Endometrial microvascular endothelial cells (primary cell): ENCODE measurements at regions not wholly inside any gene's neighbourhood (a gene's known extent, or its start where the extent isn't known, plus 50 kb on each side); places are given as distances from the start of the nearest gene placed in this dataset.

Experiments
- in situ Hi-C: cut with HindIII; loops from 2 replicates; pipeline ENCODE4 v1.10.0; 2017; ENCODE audit warnings: low sequenced_read_pairs, low pct_unique_long_range_greater_than_20kb; ENCODE audit errors: inconsistent ontology term

DNA sequence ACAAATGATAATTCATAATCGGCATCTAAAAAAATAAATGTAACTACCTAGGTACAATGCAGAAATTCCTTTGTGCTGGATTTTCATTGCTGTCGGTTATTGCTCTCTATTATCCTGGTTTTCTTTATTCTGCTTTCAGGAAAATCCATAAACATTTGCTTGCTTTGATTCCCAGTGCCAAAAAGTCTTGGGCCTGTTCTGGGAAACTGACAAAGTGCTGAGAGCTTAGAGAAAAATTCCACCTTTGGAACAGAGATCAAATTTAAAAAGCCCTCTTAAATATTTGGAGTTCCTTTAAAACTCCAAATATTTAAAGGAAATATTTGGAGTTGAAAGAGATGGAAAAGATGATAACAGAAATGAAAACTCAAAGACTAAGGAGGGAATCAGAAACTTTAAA, 87.3 kb upstream of the ZBED5 start:
- in situ Hi-C loops, result no loop called here

DNA sequence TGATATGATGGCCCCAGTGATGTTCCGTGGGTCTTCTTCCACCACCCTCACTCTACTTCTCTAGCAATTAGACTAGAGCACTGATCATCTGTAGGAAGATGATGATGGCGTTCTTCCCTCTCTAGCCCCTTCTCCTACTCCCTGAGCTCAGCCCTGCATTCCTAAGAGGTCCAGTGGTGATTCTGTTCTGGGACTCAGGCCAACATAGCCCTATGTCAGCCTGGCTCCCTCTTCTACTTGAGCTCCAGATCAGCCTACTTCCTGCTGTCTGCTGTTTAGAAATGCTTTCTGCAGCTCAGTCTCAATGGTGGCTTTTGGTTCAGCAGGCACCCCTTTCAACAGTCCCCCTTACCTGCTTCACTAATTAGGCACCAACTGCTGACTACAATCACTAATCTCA, 86.1 kb upstream of the ZBED5 start:
- in situ Hi-C loops, result no loop called here

DNA sequence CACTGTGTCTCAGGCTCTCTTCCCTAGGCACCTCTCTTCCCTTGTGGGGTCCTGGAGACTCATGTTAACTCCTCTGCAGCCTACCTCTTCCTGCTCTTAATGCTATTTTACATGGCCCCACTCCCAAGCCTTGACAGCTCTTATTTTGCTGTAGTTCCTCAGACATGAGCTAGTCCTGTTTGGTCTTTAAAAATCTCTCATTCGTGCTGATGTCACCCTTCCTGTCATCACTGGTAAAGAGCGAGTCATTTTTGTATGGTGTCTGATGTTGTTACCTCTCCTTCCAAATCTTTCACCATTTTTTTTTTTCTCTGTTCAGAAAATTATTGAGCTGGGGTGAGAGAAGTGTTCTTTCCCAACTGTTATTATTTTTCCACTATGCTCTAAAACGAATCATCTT, 84.8 kb upstream of the ZBED5 start:
- in situ Hi-C loops, result no loop called here

DNA sequence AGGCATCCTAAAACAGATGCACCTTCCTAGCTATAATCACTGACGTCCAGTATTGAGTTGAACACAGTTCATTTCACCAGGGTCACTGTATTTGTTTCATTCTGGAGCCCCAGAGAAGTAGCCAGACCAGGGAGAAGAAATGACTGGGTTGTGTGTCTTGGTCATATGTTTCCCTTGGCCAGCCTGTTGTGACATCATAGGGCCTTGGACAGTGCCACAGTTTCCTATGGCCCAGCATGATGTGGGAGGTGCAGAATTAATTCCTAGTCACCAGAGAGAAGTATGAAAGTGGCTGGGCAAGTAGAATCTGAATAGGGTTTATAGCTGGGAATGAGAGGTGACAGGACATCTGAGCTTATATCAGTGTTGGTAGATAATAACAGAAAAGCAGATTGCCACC, 84.0 kb upstream of the ZBED5 start:
- in situ Hi-C loops, result no loop called here

DNA sequence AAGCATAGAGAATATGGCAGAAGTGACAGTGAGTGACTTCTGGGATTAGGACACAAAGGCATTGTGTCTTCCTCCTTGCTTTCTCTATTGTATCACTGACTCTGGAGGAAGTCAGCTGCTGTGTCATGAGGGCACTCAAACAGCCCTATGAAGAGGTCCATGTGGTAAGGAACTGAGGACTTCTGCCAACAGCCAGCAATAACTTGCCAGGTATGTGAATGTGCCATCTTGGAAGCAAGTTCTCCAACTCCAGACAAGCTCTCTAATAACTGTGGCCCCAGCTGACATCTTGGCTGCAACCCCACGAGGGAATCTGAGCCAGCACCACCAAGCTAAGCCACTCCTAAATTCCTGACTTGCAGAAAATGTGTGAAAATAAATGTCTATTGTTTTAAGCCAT, 83.6 kb upstream of the ZBED5 start:
- in situ Hi-C loops, result no loop called here

DNA sequence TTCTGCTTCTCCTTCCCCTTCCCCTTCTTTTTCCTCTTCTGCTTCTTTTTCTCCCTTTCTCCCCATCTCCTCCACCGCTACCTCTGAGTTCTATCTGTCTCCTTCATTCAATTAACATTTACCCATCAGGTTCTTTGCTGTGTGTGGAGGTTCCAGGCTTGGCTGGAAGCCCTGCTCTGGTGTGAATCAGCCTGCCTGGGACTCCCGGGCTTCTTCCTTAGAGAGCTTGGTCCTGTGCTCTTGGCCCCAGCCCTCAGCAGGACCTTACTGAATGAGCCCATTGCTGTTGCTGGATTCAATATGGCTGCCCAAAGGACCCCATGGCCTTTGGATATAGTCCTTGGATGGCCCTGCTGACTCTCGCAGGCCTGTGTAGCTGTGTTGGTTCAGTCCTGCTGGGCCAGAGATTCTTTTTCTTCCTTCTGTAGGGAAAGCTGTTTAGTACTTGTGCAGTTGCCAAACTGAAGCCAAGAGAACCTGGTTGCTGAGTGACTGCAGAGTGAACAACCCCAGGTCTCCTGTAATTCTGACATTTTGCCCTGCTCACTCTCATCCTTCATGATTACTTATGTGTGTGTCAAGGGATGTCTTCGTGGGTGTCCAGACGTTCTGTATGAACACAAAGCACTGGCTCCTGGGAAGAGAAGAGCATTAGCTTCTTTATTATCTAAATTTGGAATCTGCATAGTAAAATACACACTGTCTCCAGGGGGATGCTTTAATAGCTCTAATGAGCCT, 81.0 kb upstream of the ZBED5 start:
- in situ Hi-C loops, result no loop called here

DNA sequence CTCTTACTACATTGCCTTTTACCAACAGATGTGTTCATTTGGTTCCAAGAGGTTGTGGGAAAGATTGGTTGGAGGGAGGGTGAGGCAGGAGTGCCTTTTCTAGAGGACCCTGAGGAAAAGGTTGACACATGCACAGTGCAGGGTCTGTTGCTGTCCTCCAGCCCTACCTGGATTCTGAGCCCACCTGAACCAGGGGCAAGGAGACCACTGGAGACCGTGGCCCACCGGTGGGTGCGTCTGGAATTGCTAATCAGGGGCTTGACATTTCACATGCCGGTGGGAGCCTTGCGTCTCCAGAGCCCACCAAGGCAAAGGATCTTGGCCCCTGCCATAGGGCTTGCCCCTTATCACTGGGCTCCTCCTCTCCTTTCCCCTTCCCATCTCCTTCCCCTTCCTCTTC, 80.4 kb upstream of the ZBED5 start:
- in situ Hi-C loops, result no loop called here

DNA sequence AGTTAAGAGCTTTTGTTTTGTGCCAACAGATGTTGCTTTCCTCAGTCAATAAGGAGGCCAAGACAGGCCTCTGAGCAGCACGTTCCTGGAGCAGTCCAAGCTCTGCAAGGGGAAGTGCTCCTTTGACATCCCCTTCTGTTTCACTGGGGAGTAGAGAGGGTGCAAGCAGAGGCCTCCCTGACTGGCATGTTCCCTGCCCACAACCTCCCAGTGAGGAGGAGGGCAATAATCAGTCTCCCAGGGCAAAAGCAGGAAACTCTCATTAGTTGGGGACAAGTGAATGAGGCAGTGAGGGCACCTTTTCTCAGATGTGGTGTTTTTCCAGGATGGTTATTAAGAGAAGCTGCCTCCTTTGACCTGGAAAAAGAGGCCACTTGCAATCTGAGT, 79.5 kb upstream of the ZBED5 start:
- in situ Hi-C loops, result no loop called here

DNA sequence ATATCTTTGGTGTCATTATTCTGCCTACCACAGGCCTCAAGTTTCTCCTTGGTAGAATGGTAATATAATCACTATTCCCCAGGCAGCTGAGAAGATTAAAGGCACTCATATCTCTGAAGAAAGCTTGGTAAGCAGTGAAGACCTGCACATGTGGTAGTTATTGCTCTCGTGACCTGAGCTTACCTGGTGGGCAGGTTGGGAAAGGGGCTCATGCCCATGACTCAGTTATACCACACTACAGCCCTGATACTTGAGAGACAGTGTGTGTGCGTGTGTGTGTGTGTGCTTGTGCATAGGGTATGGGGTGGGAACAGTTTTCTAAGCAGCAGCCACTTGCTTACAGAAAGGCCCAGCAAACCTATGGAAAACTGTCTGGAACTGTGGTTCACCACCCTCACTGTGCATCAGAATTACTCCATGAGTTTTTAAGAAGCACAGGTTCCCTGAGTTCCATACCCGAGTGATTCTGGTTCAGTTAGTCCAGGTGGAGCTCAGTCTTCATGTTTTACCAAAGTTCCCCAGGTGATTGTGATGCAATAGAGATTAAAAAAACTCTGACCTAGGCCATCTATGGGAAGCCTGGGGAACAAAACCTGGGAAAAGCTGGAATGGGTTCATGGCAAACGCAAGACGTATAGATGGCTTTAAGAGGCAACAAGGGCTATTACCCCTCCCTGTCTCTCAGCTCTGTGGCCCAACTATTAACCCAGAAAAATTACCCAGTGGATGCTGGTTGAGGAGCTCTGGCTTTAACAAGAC, 79.0 kb upstream of the ZBED5 start:
- in situ Hi-C loops, result no loop called here

DNA sequence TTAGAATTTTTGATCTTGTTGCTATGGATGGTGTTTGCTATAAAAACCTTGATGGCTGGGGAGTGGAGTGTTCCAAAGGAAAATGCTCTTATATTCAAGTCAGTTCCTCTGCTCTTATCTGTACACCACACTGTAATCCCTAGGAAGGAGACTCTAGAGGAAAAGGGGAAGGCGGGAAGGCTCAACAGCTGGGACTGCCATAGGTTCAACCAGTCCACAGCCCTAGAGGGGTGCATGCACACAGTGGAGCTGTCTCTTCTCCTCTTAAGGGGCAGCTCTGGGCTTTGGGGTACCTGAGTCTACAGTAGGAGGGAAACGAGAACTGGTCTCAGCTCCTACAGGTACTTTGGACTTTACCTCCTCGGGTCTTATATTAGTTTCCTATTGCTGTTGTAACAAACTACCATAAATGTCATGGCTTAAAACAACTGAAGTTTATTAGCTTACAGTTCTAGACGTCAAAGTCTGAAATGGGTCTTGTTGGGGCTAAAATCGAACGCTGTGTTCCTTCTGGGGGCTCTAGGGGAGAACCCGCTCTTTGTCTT, 77.2 kb upstream of the ZBED5 start:
- in situ Hi-C loops, result no loop called here

DNA sequence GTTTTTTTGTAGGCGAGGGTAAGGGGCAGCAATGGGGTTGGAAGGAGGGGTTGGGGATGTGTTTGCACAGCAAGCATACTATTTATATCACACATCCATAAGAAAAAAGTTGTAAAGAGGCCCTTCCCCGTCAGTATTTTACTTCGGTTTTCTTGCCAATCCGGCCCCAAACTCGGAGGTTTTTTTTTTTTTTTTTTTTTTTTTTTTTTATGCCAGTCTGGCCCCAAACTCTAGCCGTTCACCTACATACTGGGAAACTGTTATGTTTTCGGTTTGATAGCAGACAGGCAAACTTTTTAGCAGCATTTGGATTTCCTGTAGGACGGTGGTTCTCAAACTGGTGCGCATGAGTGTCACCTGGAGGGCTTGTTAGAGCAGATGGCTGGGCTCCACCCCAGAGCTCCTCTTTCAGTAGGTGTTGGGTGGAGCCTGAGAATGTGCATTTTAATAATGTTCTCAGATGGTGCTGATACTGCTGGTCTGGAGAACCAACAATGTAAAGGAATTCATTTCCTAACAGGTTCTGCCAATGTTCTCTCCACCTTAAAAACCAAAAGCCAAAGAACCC, 76.5 kb upstream of the ZBED5 start:
- in situ Hi-C loops, result no loop called here

DNA sequence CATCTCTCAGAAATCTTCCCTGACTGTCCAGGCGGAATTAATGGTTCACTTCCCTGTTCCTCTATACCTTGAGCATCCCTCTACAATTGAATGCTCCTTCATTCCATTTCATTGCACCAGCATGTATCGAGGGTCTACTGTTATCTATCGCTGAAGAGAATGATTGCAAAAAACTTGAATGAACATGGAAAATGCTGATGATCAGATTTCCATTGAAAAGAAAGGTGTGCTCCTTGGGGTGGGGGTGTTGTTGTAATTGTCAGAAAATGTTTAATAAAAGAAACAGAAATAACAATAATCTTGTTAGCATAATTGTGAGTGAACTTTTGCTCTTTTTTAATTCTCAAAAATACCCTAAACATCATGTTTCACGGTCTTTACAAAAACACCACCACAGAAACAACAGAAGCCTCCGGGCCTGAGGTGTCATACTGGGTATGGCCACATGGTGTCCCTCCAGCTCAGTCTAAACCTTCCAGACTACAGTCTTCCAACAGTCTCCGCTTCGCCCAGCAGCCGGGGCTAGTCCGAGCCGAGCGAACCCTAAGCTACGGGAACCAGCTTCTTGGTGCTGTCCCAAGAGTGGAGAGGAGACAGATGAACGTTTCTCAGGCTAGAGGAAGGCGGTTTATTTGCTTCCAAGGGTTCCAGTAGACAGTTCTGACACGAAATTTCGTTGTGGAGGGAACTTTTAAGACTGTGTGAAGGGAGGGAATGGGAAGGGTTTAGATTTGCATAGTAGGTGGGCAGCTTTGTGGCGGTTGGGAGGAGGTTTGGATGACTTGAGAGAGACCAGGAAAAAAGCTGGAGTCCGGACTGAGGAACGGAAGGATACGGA, 75.8 kb upstream of the ZBED5 start:
- in situ Hi-C loops, result no loop called here

DNA sequence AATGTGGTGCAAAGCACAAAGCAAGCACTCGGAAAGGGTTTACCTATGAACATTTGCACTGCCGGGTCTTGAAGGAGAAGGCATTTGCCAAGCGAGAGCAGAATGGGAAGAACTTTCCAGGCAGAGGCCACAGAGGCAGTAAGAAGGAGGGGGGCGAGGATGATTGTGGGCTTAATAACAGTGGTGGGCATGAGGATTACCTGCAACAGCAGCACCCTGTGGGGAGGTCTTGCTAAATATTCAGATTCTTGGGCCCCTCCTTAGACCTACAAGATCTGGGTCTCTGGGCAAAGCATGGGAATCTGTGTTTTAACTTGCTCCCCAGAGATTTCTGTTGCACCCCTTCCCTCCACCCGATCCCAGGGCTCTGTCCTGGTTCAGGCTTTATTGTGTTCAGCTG, 75.1 kb upstream of the ZBED5 start:
- in situ Hi-C loops, result no loop called here

DNA sequence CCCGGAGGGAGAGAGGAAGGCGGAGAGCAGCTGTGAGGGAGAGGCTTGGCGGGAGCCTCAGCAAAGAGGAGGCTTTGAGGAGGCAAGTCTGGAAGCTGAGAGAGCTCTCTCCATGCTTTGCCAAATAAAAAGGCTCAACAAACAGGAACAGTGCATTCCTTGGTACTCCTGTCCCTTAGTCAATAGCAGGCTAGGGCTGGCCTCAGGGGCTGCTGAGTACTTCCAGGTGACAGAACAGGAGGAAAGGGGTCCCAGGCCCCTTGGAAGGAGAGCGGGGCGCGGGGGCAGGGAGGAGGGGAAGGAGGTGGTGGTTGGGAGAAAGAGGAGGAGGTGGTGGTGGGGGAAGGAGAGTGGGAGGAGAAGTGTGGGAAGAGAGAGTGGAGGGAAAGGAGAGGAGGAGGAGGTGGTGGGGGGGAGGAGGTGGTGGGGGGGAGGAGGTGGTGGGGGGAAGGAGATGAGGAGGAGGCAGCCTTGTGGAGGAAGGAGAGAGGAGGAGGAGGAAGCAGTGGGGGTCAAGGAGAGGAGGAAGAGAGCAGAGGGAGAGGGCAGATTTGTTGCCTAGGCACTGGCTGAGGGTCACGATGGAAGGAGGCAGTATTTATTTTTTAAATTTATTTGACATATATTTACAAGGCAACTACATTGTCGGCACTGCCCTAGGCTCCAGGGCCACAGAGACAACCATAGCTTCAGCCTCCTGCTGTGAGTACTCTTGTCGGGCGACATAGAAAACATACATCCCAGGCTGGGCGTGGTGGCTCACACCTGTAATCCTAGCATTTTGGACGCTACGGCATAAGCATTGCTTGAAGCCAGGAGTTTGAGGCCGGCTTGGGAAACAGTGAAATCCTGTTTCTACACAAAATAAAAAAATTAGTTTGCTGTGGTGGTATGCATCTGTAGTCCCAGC, 74.2 kb upstream of the ZBED5 start:
- in situ Hi-C loops, result no loop called here

DNA sequence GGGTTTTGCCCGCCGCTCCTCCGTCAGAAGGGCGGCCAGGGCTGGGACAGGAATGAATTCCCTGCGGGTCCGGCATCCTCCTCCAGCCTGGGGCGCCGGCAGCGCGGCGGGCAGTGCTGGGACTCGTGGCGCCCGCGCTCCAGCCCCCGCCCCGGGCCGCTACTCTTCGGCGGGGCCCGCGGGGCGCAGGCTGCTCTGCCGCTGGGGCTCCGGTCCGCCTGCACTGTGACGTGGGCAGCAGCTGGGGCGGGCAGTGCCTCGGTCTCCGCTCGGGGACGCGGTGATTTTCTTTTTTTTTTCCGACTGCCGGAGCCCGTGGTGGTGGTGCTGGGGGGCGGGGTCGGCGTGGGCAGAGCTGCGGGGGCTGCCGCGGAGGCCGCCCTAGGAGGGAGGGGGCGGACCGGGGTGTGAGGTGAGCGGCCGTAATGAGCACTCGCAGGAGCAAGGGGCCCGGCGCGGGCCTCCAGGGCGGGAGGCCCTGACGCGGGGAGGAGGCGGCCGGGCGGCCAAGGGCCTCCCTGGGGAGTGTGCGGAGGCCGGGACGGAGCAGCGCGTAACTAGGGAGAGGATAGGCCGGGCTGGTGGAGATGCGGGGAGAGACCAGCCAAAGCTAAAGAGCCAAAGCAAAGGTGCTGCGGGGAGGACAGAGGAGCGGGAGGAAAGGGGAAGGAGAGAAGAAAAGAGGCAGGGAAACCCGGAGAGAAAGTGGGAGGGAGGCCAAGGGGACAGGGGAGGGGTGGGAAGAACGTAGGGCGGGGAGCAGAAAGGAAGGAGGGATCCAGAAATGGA, 73.3 kb upstream of the ZBED5 start:
- in situ Hi-C loops, result no loop called here

DNA sequence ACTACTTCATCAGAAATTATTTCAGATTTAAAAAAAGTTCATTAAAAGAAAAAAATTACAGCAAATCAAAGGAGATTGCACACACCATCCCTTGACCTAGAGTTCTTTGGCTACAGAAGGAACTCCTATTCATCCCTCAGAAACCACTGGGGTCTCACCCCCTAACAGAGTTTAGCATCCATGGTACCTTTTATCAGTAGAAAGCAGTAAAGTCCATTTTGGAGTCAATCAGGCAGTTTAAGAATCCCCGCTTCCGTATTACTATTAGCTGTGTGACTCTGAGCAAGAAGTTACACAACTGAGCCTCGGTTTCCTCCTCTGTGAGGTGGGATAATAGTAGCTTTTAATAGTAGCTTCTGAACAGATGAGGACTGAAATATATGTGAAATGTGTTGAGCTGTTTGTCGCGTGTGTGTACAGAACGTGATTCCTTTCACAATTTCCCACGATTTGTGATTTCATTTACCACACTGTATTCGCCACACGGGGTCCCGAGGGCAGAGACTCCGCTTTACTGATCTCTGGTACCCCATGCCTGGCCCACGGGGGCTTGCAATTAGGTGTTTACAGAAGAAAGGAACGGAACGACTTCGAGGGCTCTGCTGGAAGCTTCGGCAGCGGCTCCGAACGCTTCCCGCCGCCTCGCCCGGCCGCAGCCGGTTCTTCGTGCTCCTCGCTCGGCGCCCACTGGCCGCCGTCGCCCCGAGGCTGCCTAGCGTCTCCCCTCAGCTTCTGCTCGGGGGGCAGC, 72.5 kb upstream of the ZBED5 start:
- in situ Hi-C loops, result no loop called here

DNA sequence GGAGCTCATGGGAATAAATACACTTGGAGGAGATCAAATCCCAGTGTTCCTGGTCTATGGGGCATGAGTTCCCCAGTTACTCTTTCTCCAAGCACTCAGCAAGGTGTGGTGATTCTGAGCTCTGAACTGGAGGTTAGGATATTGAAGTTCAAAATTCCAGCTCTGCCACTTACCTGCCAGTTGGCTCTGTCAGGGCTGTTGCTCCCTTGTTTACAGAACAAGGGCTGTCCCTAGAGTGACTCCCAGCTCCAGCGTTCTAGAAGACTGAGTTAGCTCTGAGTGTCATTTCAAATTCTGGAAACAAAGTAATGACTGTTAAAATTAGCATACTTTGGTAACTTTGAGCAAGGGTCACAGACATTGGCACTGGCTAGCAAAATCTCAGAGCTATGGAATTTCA, 69.7 kb upstream of the ZBED5 start:
- in situ Hi-C loops, result no loop called here
